GM21528 (cell line): ENCODE measurements at regions not wholly inside any gene's neighbourhood (a gene's known extent, or its start where the extent isn't known, plus 50 kb on each side); places are given as distances from the start of the nearest gene placed in this dataset.

Experiments used
- ATAC-seq: cut with Tn5 transposase; IDR thresholded peaks from one replicate; pipeline ENCODE4 v1.9.1; 2021; ENCODE audit warnings: mild to moderate bottlenecking, moderate library complexity; ENCODE audit not compliant: unreplicated experiment, low FRiP score

GRCh38 chrY:8552168-8552805 is 785.0 kb upstream of the TSPY4 start:
- ATAC-seq, result no peak

GRCh38 chrY:8553614-8554013 is 783.6 kb upstream of the TSPY4 start:
- no peak for ATAC-seq

- no peak for ATAC-seq
These were observed 775.9 kb upstream of the TSPY4 start for GRCh38 chrY:8561385-8561784.

GRCh38 chrY:8562456-8563090 is 774.7 kb upstream of the TSPY4 start:
- ATAC-seq, result no peak

GRCh38 chrY:8564421-8564820 is 772.8 kb upstream of the TSPY4 start:
- no peak for ATAC-seq

GRCh38 chrY:8566198-8566597 is 771.1 kb upstream of the TSPY4 start:
- ATAC-seq, result no peak

GRCh38 chrY:8570384-8570783 is 766.9 kb upstream of the TSPY4 start:
- ATAC-seq, result no peak

GRCh38 chrY:8572916-8573315 is 764.3 kb upstream of the TSPY4 start:
- no peak for ATAC-seq

- ATAC-seq, result no peak
These were observed 754.9 kb upstream of the TSPY4 start for GRCh38 chrY:8582277-8582850.

GRCh38 chrY:8583191-8583590 is 754.1 kb upstream of the TSPY4 start:
- ATAC-seq, result no peak

GRCh38 chrY:8590641-8591040 is 746.6 kb upstream of the TSPY4 start:
- ATAC-seq, result no peak

- ATAC-seq, result no peak
These were observed 745.3 kb upstream of the TSPY4 start for GRCh38 chrY:8591821-8592516.

GRCh38 chrY:8594657-8595056 is 742.6 kb upstream of the TSPY4 start:
- no peak for ATAC-seq

GRCh38 chrY:8599141-8599540 is 738.1 kb upstream of the TSPY4 start:
- no peak for ATAC-seq

- ATAC-seq, result no peak
These were observed 726.6 kb upstream of the TSPY4 start for GRCh38 chrY:8610620-8611019.

- no peak for ATAC-seq
These were observed 725.4 kb upstream of the TSPY4 start for GRCh38 chrY:8611815-8612214.

- no peak for ATAC-seq
These were observed 719.0 kb upstream of the TSPY4 start for GRCh38 chrY:8618302-8618701.

- ATAC-seq, result no peak
These were observed 715.1 kb upstream of the TSPY4 start for GRCh38 chrY:8622156-8622555.

- ATAC-seq, result no peak
These were observed 714.4 kb upstream of the TSPY4 start for GRCh38 chrY:8622856-8623255.

GRCh38 chrY:8629636-8630035 is 707.6 kb upstream of the TSPY4 start:
- no peak for ATAC-seq

GRCh38 chrY:8638111-8638510 is 699.2 kb upstream of the TSPY4 start:
- no peak for ATAC-seq

- no peak for ATAC-seq
These were observed 692.3 kb upstream of the TSPY4 start for GRCh38 chrY:8644926-8645325.
